Stimulated activated CD4-positive, alpha-beta T cell treated with anti-CD3 and anti-CD28 coated beads, Interleukin-15, amount 100 ng/mL, for 24 hours (primary cell): ENCODE measurements at regions not wholly inside any gene's neighbourhood (a gene's known extent, or its start where the extent isn't known, plus 50 kb on each side); places are given as distances from the start of the nearest gene placed in this dataset.
"Not testable (repeated sequence)": the region's sequence is repeated elsewhere in the genome, so short reads cannot be mapped to it uniquely, and the experiment has no call there.

ENCODE experiments used
- DNase-seq: peaks from one replicate; pipeline ENCODE4 v3.0.0-alpha.2; 2020

DNA sequence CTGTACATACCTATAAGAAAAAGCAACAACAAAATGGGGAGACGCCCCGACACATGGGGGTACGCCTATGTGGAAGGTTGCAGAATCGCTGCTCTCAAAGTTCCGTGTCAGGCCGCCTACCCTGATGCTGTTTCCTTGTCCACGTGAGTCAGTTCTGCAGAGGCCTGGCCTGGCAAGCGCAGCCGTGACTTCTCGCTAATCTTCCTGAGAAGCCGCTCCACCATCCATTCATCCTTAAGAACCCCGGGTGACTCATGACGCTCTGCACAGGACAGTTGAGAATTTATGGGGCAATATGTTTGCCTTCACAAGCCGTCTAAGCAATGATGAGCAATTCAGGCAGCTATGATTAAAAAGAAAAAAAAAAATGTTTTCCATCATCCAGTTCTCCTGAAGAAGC is 122.3 kb upstream of the TMPRSS2 start:
- DNase-seq: no peak

GRCh38 chr21:41628256-41628655 is 120.3 kb upstream of the TMPRSS2 start:
- no peak for DNase-seq

DNA sequence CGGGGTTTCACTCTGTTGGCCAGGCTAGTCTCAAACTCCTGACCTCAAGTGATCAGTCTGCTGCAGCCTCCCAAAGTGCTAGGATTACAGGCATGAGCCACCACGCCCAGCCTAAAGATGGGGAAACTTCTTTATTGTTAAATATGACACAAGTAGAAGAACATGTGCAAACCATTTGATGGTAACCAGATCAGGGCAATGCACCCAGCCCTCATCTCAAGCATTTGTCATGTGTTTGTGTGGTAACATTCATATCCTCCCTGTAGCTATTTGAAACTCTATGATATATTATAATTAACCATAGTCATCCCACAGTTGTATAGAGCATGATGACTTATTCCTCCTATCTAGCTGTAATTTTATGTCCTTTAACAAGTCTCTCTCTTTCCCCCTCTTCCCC is 119.5 kb upstream of the TMPRSS2 start:
- DNase-seq: no peak

DNA sequence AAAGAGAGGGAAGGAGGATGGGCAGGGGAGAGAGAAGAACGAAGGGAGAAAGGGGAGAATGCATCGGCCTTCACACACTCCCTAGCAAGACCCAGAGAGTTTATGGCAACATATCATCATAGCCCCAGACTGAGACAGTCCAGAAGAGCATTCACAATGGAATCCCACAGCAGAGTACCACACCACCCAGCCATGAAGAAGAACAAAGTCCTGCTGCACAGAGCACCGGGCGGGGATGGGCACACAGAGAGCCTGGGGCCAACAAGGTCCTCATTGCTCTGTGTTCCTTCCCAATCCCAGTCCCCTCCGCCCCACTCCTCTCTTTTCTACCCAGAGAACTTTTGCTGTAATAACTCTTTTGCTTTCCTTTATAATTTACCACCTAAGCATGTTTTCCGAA is 118.1 kb upstream of the TMPRSS2 start:
- DNase-seq: no peak

GRCh38 chr21:41625428-41625827 is 117.5 kb upstream of the TMPRSS2 start:
- DNase-seq: no peak

DNA sequence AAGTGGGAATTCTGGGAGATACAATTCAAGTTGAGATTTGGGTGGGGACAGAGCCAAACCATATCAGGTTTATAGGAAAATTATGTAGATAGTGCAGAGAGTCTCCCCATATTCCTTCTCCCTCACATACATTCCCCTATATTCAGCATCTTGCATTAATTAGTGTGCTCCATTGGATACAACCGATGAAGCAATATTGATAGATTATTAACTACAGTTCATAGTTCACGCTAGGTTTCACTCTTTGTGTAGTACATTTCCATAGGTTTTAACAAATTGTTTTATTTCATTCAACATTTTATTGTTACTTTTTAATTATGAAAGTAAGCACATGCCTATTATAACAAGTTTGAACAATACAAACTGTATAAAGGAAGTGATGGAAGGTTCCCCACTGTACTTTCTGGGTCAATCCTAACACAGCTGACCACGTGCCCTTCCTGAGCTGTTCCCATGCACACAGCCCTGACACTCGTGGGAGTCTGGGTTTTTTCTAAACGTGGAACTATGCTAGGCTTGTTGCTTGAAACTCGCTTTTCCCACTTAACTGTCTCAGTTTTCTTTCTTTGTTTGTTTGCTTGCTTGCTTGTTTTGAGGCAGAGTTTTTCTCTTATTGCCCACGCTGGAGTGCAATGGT is 116.8 kb upstream of the TMPRSS2 start:
- DNase-seq: no peak

GRCh38 chr21:41623945-41624344 is 116.0 kb upstream of the TMPRSS2 start:
- no peak for DNase-seq

DNA sequence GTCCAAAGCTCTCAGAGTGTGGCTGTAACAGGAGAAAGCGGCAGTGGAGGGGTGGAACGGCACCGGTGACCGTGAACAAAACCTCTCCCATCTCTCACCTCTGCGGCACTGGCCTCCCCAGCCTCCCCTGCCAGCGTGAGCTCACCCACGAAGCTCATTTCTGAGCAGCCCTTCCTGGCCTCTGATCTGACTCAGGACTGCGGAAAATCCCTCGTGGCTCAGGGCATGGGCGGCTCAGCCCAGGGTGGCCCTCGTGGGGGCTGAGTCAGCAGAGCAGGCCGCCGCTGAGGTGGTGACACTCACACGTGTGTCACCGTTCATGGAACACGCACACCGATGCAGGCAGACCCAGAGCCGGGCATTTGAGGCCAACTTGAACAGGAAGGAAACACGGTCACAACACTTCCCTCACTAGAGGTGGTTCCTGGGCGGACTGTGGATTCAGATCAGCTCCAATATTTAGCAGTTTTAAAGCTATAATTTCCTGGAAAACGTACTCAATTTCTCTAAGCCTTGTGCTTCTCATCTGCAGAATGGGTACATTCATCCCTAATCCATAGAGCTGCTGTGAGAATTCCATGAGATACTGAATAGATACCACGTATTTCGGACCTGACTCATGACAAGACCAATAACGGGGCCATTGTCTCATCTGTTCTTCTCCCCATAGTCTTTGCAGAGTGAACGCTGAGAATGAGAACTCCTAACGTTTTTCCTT is 115.0 kb upstream of the TMPRSS2 start:
- peak; percentile 55 for DNase-seq

DNA sequence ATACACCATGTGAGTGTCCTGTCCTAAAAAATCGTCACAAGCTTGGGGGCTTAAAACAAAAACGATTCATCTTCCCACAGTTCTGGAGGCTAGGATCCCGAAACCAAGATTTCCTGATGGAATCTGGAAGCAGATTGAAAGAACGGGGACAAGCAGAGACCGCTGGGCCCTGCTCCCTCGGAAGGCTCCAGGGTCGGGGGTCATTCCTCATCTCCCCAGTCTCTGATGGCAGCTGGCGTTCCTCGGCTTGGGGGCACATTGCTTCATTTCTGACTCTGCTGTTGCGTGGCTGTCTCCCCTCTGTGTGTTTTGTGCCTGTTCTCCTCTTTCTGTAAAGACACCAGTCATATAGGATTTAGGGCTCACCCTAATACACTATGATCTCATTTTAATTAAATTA is 114.2 kb upstream of the TMPRSS2 start:
- no peak for DNase-seq

- no peak for DNase-seq
Measured at GRCh38 chr21:41621513-41621912, 113.6 kb upstream of the TMPRSS2 start.

- DNase-seq: no peak
Measured at GRCh38 chr21:41620982-41621381, 113.0 kb upstream of the TMPRSS2 start.

DNA sequence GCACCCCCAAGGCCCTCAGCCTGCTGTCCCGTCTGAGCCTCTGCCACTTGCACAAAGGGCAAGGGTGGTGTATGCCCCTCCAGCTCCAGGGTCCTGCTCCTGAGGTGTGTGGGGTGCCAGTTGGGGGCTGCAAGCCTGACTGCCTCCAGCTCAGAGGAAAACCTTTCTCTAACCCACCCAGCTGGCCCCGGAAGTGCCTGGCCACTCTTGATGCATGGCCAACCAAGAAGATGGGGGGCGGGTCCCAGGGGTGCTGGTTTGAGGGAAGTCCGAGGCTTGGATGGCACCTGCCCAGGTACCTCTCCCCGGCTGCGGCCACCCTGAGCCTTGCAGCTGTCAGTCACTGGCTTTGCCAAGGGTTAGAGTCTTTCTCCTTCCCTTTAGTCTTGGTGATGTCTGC is 112.6 kb upstream of the TMPRSS2 start:
- DNase-seq: no peak

DNA sequence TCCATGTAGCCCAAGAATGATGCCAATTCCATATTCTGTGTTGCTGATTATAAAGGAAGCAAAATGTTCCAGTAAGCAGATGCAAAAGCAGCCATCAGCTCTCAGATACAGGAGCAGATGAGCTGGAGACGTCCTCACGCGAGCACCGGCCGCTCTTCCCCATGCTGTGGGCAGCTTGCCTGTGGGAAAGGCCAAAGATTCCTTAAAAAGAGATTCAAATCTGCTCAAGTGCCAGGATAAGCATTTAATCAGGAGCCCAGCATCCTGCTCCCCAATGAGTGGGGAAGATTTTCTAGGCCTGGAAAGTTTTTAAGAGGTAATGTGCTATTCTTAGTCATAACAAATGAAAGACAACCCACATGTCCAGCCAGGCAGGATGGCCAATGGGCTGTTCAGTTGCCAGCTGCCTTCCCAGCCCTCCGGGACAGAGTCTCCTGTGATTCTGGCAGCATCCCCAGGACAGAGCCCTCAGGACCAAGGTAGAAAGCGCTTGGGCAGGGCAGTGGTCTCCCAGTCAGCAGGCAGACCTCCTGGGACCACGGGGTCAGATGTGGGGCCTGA is 108.2 kb upstream of the TMPRSS2 start:
- no peak for DNase-seq

DNA sequence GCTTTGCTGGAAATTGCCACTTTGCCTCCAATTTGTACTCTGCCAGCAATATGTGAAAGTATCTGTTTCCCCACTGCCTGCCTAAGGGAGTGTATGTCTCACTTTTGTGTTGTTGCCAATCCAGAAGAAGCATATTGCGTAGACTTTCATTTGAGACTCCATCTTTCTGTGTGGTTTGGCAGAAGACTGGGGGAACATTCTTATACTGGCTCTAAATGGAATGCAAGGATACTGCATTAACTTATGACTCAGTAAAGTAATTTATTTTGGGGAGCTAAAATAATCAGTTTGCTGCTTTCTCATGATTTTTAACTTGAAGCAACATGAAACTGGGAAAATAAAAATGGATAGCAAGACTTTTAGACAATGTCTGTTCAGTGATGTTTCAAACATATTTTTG is 107.7 kb upstream of the TMPRSS2 start:
- DNase-seq: no peak

- no peak for DNase-seq
Measured at GRCh38 chr21:41614511-41614910, 106.6 kb upstream of the TMPRSS2 start.

GRCh38 chr21:41613533-41613909 is 105.6 kb upstream of the TMPRSS2 start:
- DNase-seq: no peak

GRCh38 chr21:41612674-41613532 is 104.9 kb upstream of the TMPRSS2 start:
- DNase-seq: peak; percentile 42

DNA sequence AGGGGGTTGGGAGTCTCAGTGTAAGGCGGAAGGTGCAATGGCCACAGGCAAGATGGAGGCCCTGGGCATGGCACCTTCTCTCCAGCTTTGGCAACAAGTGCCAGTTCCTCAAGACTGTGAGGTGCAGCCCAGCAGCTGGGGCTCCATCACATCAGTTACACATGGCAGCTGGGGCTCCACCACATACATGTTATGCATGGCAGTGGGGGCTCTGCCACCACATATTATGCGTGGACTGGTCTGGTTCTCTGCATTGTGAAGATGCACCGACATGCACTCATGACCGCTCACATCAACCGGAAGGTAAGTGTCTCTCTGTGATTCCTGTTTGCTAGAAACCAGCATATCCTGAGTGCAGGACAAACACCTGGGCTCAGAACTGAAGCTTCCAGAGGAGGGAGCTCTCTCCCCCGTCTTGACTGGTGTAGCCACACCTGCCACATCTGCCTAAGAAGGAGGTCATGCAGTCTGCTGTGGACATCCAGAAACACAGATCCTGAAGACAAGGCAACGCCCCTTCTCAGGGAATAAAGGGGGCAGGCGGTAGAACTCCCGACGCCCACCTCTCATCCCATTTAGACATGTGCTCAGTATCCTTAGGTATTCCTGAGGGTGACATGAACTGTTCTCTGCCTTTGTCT is 104.1 kb upstream of the TMPRSS2 start:
- peak; percentile 15 for DNase-seq

GRCh38 chr21:41611441-41611840 is 103.5 kb upstream of the TMPRSS2 start:
- no peak for DNase-seq

- not testable (repeated sequence) for DNase-seq
Measured at GRCh38 chr21:41610840-41611115, 102.8 kb upstream of the TMPRSS2 start.

DNA sequence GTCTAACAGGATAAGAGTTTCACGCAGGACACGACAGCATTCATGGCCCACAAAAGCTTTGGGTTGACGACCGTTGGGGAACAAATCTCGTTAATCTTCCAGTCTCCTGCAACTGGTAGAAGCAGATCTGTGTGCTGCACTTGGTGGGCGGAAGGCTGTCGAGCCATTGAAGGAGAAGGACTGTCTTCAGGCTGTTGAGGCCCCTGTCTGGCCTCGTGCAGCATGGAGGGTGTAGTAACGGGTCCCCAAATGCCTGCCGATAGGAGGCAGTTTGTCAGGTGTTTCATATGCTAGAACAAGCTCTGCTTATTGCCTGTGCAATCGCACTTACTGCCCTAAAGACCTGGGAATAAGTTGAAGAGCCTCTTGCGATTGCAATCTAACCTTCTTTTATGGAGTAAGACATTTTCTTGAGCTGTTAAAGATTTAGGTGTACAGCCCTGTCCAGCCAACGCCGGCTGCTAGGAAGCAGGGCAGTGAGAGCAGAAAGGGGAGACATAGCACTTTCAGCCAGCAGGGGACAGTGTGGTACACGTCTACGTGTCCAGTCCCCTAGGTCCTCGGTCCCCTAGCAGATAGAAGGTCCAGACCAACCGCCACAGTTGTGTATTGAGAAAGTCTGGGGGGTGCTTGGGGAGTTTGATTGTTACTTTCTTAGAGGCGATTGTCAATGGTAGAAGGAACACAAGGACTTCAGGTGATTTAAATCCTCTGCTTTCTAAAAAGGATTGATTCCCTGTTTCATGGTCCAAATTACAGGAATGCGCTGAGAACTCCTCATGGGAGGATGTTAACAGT is 102.3 kb upstream of the TMPRSS2 start:
- peak; percentile 47 for DNase-seq

GRCh38 chr21:41606706-41607105 is 98.7 kb upstream of the TMPRSS2 start:
- no peak for DNase-seq

DNA sequence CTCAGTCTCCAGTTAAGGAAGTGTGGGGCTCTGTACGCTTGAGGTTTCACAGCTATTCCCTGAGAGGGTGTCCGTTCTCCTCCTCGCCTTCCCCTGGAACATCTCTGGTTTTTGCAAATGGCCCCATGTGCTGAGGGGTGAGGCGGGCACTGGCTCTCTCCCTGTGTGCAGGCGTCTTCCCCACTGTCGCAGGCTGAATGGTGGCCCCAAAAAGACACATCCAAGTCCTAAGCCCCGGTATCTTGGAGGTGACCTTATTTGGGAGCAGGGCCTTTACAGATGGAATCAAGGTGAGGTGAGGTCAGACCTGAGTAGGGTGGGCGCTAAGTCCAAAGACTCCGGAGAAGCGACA is 98.0 kb upstream of the TMPRSS2 start:
- DNase-seq: no peak
